ENCODE measurements at regions not wholly inside any gene's neighbourhood (a gene's known extent, or its start where the extent isn't known, plus 50 kb on each side); places are given as distances from the start of the nearest gene placed in this dataset.
"Not testable (repeated sequence)": the region's sequence is repeated elsewhere in the genome, so short reads cannot be mapped to it uniquely, and the experiment has no call there.

DNA sequence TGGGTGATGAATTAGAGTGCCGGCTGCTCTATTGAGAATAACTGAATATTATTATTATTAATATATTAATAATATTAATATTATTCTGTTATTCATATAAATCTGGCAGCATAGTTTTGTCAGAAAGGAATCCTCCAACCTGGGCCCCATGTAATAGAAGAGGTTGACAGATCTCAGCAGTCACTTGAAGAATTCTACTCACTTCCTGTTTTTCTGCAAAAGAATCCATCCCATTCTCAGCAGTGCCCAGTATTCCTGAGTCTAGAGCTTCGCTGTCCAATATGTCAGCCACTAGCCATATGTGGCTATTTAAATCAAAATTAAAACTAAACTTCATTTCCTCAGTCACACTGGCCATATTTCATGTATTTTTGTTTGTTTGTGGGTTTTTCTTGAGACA lies 72.4 kb upstream of the USPL1 start:
- Histone ChIP-seq H3K27ac (ENCODE audit: insufficient read length, low read depth, low read length) (no peak overlapping the region), H3K79me1 (ENCODE audit: insufficient read depth, low read depth, low read length, poor library complexity, severe bottlenecking) (no peaks in the 10 kb centered on the region), H3K4me1 (ENCODE audit: insufficient read depth, low read length) (no peaks in the 10 kb centered on the region), H3K27me3 (ENCODE audit: insufficient read depth, low read length) (no peaks in the 10 kb centered on the region), H4K8ac (replicated peaks; ENCODE audit: insufficient read length, low read depth, low read length) (no peak overlapping the region), H4K20me1 (ENCODE audit: control insufficient read depth, insufficient read depth, insufficient read length) (no peaks in the 10 kb centered on the region), H3K4ac (ENCODE audit: low read depth, low read length) (no peak overlapping the region), H2BK20ac (ENCODE audit: low read depth, low read length, poor library complexity, severe bottlenecking) (no peak overlapping the region), H3K56ac (ENCODE audit: insufficient read length, low read depth, low read length) (no peak overlapping the region), H3K9ac (ENCODE audit: extremely low read depth, insufficient read length, low read length) (no peak overlapping the region), H4K5ac (ENCODE audit: insufficient read length, low read depth, low read length) (no peak overlapping the region), H3K79me2 (ENCODE audit: insufficient read depth, low read length) (no peaks in the 10 kb centered on the region), H3K18ac (ENCODE audit: insufficient read length, low read depth, low read length) (no peak overlapping the region), H3K14ac (ENCODE audit: insufficient read depth, low read length) (no peak overlapping the region), H2AK5ac (ENCODE audit: insufficient read length, low read length) (no peak overlapping the region), H3K23me2 (ENCODE audit: insufficient read length, low read depth, low read length, poor library complexity, severe bottlenecking) (no peaks in the 10 kb centered on the region), H2AFZ (ENCODE audit: low read length) (no peak overlapping the region), H2BK15ac (ENCODE audit: low read depth, low read length) (no peak overlapping the region), H3K4me2 (ENCODE audit: insufficient read depth, insufficient read length, low read length) (no peak overlapping the region), H2BK120ac (ENCODE audit: low read depth, low read length, poor library complexity, severe bottlenecking) (no peak overlapping the region), H4K91ac (ENCODE audit: insufficient read length, low read depth, low read length) (no peak overlapping the region), H3T11ph (ENCODE audit: low read length) (no peak overlapping the region), H2BK5ac (ENCODE audit: insufficient read length, low read length) (no peak overlapping the region), H2BK12ac (ENCODE audit: insufficient read length, low read depth, low read length) (no peak overlapping the region), H3K23ac (ENCODE audit: insufficient read length, low read depth, low read length) (no peak overlapping the region), H3K9me3 (ENCODE audit: control insufficient read depth, low read depth, low read length) (no peaks in the 10 kb centered on the region)
- peaks cover 0 to 7% of the 10 kb centered on the region in 2 experiments; a peak in 2 of 4 replicates for H3K4me1 Mint-ChIP-seq
- TF ChIP-seq, protein P1, sequence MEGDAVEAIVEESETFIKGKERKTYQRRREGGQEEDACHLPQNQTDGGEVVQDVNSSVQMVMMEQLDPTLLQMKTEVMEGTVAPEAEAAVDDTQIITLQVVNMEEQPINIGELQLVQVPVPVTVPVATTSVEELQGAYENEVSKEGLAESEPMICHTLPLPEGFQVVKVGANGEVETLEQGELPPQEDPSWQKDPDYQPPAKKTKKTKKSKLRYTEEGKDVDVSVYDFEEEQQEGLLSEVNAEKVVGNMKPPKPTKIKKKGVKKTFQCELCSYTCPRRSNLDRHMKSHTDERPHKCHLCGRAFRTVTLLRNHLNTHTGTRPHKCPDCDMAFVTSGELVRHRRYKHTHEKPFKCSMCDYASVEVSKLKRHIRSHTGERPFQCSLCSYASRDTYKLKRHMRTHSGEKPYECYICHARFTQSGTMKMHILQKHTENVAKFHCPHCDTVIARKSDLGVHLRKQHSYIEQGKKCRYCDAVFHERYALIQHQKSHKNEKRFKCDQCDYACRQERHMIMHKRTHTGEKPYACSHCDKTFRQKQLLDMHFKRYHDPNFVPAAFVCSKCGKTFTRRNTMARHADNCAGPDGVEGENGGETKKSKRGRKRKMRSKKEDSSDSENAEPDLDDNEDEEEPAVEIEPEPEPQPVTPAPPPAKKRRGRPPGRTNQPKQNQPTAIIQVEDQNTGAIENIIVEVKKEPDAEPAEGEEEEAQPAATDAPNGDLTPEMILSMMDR (conservative IDR thresholded peaks at IDR 0.05) = no peak
- no peak overlapping the region for H3K4me3 Mint-ChIP-seq
- DNase-seq = no peak
- no peak overlapping the region for H3K27ac Mint-ChIP-seq
- H3K9me3 Mint-ChIP-seq = no peaks in the 10 kb centered on the region
- H3K27me3 Mint-ChIP-seq (ENCODE audit: low read depth) = no peaks in the 10 kb centered on the region
- WGBS (ENCODE audit: extremely low coverage, insufficient read length, low lambda C conversion rate) = no CpG with 5 or more reads among the region's 2 CpGs
- no peaks in the 10 kb centered on the region; a peak in 1 of 7 replicates for H3K36me3 Mint-ChIP-seq (ENCODE audit: insufficient read depth in 1 of 3, low read depth in 3 of 3)

DNA sequence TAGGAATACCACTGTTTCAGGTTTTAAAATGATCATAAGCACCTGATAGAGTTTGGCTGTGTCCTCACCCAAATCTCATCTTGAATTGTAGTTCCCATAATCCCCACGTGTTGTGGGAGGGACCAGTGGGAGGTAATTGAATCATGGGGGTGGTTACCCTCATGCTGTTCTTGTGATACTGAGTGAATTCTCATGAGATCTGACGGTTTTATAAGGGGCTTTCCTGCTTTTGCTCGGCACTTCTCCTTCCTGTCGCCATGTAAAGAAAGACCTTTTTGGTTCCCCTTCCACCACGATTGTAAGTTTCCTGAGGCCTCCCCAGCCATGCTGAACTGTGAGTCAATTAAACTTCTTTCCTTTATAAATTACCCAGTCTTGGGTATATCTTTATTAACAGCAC lies 69.7 kb upstream of the USPL1 start:
- H3K4me1 Mint-ChIP-seq; H2BK15ac ChIP-seq (ENCODE audit: low read depth, low read length); DNase-seq; H2BK120ac ChIP-seq (ENCODE audit: low read depth, low read length, poor library complexity, severe bottlenecking); H4K20me1 ChIP-seq (ENCODE audit: control insufficient read depth, insufficient read depth, insufficient read length); H3K79me1 ChIP-seq (ENCODE audit: insufficient read depth, low read depth, low read length, poor library complexity, severe bottlenecking); H3K9ac ChIP-seq (ENCODE audit: extremely low read depth, insufficient read length, low read length); H2BK20ac ChIP-seq (ENCODE audit: low read depth, low read length, poor library complexity, severe bottlenecking); H4K91ac ChIP-seq (ENCODE audit: insufficient read length, low read depth, low read length); H3K9me3 Mint-ChIP-seq; H3K23me2 ChIP-seq (ENCODE audit: insufficient read length, low read depth, low read length, poor library complexity, severe bottlenecking); H3K18ac ChIP-seq (ENCODE audit: insufficient read length, low read depth, low read length); H2BK5ac ChIP-seq (ENCODE audit: insufficient read length, low read length); H3T11ph ChIP-seq (ENCODE audit: low read length); H3K14ac ChIP-seq (ENCODE audit: insufficient read depth, low read length); H3K9me3 ChIP-seq (ENCODE audit: control insufficient read depth, low read depth, low read length); H3K79me2 ChIP-seq (ENCODE audit: insufficient read depth, low read length); H2BK12ac ChIP-seq (ENCODE audit: insufficient read length, low read depth, low read length); H3K36me3 Mint-ChIP-seq (ENCODE audit: insufficient read depth in 1 of 3, low read depth in 3 of 3); H4K8ac ChIP-seq (replicated peaks; ENCODE audit: insufficient read length, low read depth, low read length); H3K4ac ChIP-seq (ENCODE audit: low read depth, low read length); H3K27me3 ChIP-seq (ENCODE audit: insufficient read depth, low read length); H3K4me1 ChIP-seq (ENCODE audit: insufficient read depth, low read length); H4K5ac ChIP-seq (ENCODE audit: insufficient read length, low read depth, low read length); H3K27ac ChIP-seq (ENCODE audit: insufficient read length, low read depth, low read length); H3K4me3 Mint-ChIP-seq; H3K56ac ChIP-seq (ENCODE audit: insufficient read length, low read depth, low read length); H3K23ac ChIP-seq (ENCODE audit: insufficient read length, low read depth, low read length); H3K27me3 Mint-ChIP-seq (ENCODE audit: low read depth); H2AK5ac ChIP-seq (ENCODE audit: insufficient read length, low read length); H3K4me2 ChIP-seq (ENCODE audit: insufficient read depth, insufficient read length, low read length); H2AFZ ChIP-seq (ENCODE audit: low read length): not testable (repeated sequence)
- no CpG with 5 or more reads among the region's 5 CpGs for WGBS (ENCODE audit: extremely low coverage, insufficient read length, low lambda C conversion rate)
- peak overlapping the region in 1 of 3 experiments; percentile 20; a peak in 2 of 7 replicates for H3K27ac Mint-ChIP-seq
